ENCODE measurements at regions not wholly inside any gene's neighbourhood (a gene's known extent, or its start where the extent isn't known, plus 50 kb on each side); places are given as distances from the start of the nearest gene placed in this dataset.

- TF ChIP-seq, protein P1, sequence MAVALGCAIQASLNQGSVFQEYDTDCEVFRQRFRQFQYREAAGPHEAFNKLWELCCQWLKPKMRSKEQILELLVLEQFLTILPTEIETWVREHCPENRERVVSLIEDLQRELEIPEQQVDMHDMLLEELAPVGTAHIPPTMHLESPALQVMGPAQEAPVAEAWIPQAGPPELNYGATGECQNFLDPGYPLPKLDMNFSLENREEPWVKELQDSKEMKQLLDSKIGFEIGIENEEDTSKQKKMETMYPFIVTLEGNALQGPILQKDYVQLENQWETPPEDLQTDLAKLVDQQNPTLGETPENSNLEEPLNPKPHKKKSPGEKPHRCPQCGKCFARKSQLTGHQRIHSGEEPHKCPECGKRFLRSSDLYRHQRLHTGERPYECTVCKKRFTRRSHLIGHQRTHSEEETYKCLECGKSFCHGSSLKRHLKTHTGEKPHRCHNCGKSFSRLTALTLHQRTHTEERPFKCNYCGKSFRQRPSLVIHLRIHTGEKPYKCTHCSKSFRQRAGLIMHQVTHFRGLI (tag by site-specific recombination; IDR thresholded peaks at IDR 0.05), result no peak
- no peak for TF ChIP-seq ZNF184 (tag by site-specific recombination; IDR thresholded peaks at IDR 0.05)
- no peak for TF ChIP-seq ZFP3 (tag by site-specific recombination; IDR thresholded peaks at IDR 0.05; ENCODE audit: low read depth)
These were observed 664.7 kb downstream of the SLC6A15 start (continued) for GRCh38 chr12:84247931-84248330.

DNA sequence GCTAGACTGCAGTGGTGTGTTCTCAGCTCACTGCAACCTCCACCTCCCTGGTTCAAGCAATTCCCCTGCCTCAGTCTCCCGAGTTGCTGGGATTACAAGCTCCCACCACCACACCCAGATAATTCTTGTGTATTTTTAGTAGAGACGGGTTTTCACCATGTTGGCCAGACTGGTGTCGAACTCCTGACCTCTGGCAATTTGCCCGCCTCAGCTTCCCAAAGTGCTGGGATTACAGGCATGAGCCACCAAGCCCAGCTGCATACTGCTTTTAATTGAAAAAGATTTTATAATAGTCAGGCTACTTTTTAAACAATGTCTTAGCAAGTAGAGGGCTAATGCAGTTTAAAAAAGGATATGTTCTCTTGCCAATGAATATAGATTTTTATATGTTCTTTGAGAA, 668.9 kb downstream of the SLC6A15 start:
- Histone ChIP-seq H3K9me3 (ENCODE audit: control insufficient read depth, insufficient read depth, low read depth, low read length) (no peaks in the 10 kb centered on the region), H3K4me3 (ENCODE audit: low read depth, low read length) (no peak overlapping the region), H3K4me1 (ENCODE audit: control insufficient read depth, insufficient read depth, low read length) (no peaks in the 10 kb centered on the region), H3K36me3 (ENCODE audit: control insufficient read depth in 2 of 2, insufficient read depth in 1 of 2, low read length in 2 of 2) (no peaks in the 10 kb centered on the region), H3K27ac (ENCODE audit: extremely low read depth, low read depth, low read length) (no peak overlapping the region)
- no peak for TF ChIP-seq ZNF501 (tag by site-specific recombination; IDR thresholded peaks at IDR 0.05)
- TF ChIP-seq GLI2 (tag by site-specific recombination; IDR thresholded peaks at IDR 0.05; ENCODE audit: borderline replicate concordance, low read depth), result no peak
- TF ChIP-seq, protein P2, sequence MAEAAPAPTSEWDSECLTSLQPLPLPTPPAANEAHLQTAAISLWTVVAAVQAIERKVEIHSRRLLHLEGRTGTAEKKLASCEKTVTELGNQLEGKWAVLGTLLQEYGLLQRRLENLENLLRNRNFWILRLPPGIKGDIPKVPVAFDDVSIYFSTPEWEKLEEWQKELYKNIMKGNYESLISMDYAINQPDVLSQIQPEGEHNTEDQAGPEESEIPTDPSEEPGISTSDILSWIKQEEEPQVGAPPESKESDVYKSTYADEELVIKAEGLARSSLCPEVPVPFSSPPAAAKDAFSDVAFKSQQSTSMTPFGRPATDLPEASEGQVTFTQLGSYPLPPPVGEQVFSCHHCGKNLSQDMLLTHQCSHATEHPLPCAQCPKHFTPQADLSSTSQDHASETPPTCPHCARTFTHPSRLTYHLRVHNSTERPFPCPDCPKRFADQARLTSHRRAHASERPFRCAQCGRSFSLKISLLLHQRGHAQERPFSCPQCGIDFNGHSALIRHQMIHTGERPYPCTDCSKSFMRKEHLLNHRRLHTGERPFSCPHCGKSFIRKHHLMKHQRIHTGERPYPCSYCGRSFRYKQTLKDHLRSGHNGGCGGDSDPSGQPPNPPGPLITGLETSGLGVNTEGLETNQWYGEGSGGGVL (tag by site-specific recombination; IDR thresholded peaks at IDR 0.05), result no peak
- TF ChIP-seq ZNF324 (tag by site-specific recombination; IDR thresholded peaks at IDR 0.05), result no peak
- TF ChIP-seq ZNF621 (tag by site-specific recombination; IDR thresholded peaks at IDR 0.05), result no peak
- TF ChIP-seq SP7 (tag by site-specific recombination; IDR thresholded peaks at IDR 0.05), result no peak
- TF ChIP-seq ZNF670 (tag by site-specific recombination; IDR thresholded peaks at IDR 0.05; ENCODE audit: low read depth), result no peak
- TF ChIP-seq ZNF335 (tag by site-specific recombination; conservative IDR thresholded peaks at IDR 0.05), result no peak
- TF ChIP-seq ZNF624 (tag by site-specific recombination; IDR thresholded peaks at IDR 0.05), result no peak
- no peak for TF ChIP-seq ZNF214 (tag by site-specific recombination; IDR thresholded peaks at IDR 0.05; ENCODE audit: borderline replicate concordance)
- no peak for TF ChIP-seq ZNF350 (tag by site-specific recombination; IDR thresholded peaks at IDR 0.05)
- TF ChIP-seq ZNF26 (tag by site-specific recombination; IDR thresholded peaks at IDR 0.05), result no peak
- no peak for TF ChIP-seq ZNF530 (tag by site-specific recombination; IDR thresholded peaks at IDR 0.05; ENCODE audit: low read depth)
- TF ChIP-seq ZNF341 (tag by site-specific recombination; IDR thresholded peaks at IDR 0.05; ENCODE audit: low read depth), result no peak
- ChIA-PET CTCF (interaction anchor here (0.6 to 0.7 kb wide), 3 partner anchors 99 to 631 kb away, joined by 4 read pairs; no protein-coding TSS in a partner anchor), POLR2A (interaction anchor here (0.7 kb wide), 1 partner anchor 336 kb away, joined by 6 read pairs; no protein-coding TSS in a partner anchor)

- H3K27ac ChIP-seq (ENCODE audit: extremely low read depth, low read depth, low read length), result no peak overlapping the region
- H3K4me1 ChIP-seq (ENCODE audit: control insufficient read depth, insufficient read depth, low read length), result no peaks in the 10 kb centered on the region
- ChIA-PET CTCF (interaction anchor here (0.6 kb wide), 1 partner anchor 109 kb away, joined by 5 read pairs; no protein-coding TSS in a partner anchor), POLR2A (no interaction called here)
- no peak overlapping the region for H3K4me3 ChIP-seq (ENCODE audit: low read depth, low read length)
- TF ChIP-seq, protein P2 (tag by site-specific recombination; IDR thresholded peaks at IDR 0.05), result no peak
- TF ChIP-seq ZNF175 (tag by site-specific recombination; IDR thresholded peaks at IDR 0.05) (no peak), ZNF335 (tag by site-specific recombination; conservative IDR thresholded peaks at IDR 0.05) (no peak), ZNF600 (tag by site-specific recombination; IDR thresholded peaks at IDR 0.05) (no peak), BCL11A (tag by site-specific recombination; IDR thresholded peaks at IDR 0.05; ENCODE audit: low read depth) (no peak), ZNF629 (tag by site-specific recombination; IDR thresholded peaks at IDR 0.05) (no peak), ZNF664 (tag by site-specific recombination; IDR thresholded peaks at IDR 0.05) (no peak)
- TF ChIP-seq, protein P3, sequence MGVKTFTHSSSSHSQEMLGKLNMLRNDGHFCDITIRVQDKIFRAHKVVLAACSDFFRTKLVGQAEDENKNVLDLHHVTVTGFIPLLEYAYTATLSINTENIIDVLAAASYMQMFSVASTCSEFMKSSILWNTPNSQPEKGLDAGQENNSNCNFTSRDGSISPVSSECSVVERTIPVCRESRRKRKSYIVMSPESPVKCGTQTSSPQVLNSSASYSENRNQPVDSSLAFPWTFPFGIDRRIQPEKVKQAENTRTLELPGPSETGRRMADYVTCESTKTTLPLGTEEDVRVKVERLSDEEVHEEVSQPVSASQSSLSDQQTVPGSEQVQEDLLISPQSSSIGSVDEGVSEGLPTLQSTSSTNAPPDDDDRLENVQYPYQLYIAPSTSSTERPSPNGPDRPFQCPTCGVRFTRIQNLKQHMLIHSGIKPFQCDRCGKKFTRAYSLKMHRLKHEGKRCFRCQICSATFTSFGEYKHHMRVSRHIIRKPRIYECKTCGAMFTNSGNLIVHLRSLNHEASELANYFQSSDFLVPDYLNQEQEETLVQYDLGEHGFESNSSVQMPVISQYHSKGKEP (tag by site-specific recombination; IDR thresholded peaks at IDR 0.05), result no peak
- no peaks in the 10 kb centered on the region for H3K9me3 ChIP-seq (ENCODE audit: control insufficient read depth, insufficient read depth, low read depth, low read length)
- no peaks in the 10 kb centered on the region for H3K36me3 ChIP-seq (ENCODE audit: control insufficient read depth in 2 of 2, insufficient read depth in 1 of 2, low read length in 2 of 2)
These were observed 689.8 kb downstream of the SLC6A15 start for GRCh38 chr12:84222841-84223240.
